NT2/D1 (cell line): ENCODE measurements at regions not wholly inside any gene's neighbourhood (a gene's known extent, or its start where the extent isn't known, plus 50 kb on each side); places are given as distances from the start of the nearest gene placed in this dataset.

Source experiments
- SUZ12 ChIP-seq: IDR thresholded peaks from 2 replicates; pipeline ENCODE4 v1.6.1; 2011; ENCODE audit not compliant: insufficient read length, insufficient read depth; ENCODE audit errors: extremely low read depth
- YY1 ChIP-seq: IDR thresholded peaks from 2 replicates; pipeline ENCODE4 v1.6.1; 2011; ENCODE audit not compliant: insufficient read length, insufficient read depth
- ZNF274 ChIP-seq: IDR thresholded peaks from 2 replicates; pipeline ENCODE4 v1.6.1; 2011; ENCODE audit warnings: mild to moderate bottlenecking, low read depth, low read length

DNA sequence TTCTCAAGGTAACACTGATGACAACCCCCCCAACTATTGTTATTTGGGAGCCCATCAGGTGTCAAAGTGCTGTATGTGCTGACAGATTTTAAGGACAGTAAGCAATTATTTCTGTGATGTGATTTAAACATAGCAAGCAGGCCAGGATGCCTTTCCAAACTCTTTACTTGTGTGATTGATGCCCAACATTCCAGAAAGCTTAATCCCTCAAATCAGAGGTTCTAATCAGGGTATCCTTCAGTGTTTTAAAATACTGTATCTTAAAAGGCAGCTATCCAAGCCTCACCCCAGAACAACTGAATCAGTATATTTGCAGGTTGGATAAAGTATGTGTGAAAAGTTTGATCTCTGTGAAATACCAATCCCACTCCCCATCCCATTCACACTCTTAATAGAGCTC is 119.7 kb downstream of the GASK1B start:
- TF ChIP-seq SUZ12 (no peak), ZNF274 (no peak), YY1 (no peak)
